ENCODE measurements at regions not wholly inside any gene's neighbourhood (a gene's known extent, or its start where the extent isn't known, plus 50 kb on each side); places are given as distances from the start of the nearest gene placed in this dataset.
"Not testable (repeated sequence)": the region's sequence is repeated elsewhere in the genome, so short reads cannot be mapped to it uniquely, and the experiment has no call there.

DNA sequence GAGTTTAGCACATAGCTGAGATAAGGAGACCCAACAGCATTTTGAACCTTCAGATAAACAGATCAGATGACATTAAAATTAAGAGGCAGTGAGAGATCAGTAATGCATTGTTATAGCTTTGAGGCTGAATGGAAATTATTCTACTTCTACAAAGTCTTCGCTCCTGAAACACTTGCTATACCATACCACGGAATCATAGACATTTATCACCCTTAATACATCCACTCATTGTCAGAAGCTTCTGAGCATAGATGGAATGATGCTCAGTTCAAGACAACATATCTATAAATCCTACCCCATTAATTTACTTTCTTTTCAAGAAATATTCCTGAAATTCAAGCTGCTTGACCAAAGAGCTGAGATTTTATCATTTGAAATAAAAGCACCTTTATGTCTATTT, 266.7 kb downstream of the C3orf38 start:
- no peak overlapping the region for H3K4me3 Mint-ChIP-seq
- ATAC-seq (no peak), DNase-seq (no peak)
- no peaks in the 10 kb centered on the region for H3K9me3 Mint-ChIP-seq
- no peaks in the 10 kb centered on the region for H3K4me1 Mint-ChIP-seq
- H3K27me3 Mint-ChIP-seq, result no peaks in the 10 kb centered on the region
- H3K27ac Mint-ChIP-seq, result no peak overlapping the region

DNA sequence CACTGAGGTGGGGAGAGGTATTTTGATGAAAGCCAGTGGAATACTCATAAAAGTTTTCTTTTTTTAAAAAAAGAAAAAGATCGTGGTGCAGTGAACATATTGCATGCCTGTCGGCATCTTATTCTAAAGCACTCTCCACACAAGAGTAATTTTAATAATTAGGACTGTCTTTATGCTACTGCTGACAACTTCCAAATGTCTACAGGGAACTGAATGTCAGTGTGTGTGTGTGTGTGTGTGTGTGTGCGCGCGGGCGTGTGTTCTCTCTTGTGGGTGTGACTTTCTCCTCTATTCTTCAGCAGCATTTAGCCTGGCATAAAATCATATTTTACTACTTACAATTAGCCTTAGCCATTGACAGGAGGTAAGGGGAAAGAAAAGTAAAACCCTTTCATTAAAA, 268.5 kb downstream of the C3orf38 start:
- Mint-ChIP-seq H3K4me1 (no peaks in the 10 kb centered on the region), H3K27ac (no peak overlapping the region), H3K9me3 (no peaks in the 10 kb centered on the region), H3K27me3 (no peaks in the 10 kb centered on the region), H3K4me3 (no peak overlapping the region)
- no peak for ATAC-seq
- DNase-seq, result no peak

DNA sequence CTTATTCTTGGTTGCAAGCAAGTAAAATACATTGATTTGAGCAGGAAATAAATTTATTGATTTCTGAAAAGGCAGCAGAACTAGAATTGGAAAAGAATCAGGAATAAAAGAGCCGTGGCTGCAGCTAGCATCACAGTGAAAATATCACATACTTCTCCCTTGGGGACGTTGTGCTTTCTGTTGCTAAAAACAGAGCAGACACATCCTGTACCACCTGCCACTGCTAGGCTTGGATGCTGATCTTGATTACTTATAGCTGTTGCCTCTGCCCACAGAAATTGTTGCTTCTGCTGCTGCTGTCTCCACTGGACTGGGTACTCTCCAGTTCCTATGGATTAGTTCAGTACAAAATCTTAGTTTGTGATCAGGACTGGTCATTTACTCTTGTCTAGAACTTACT, 283.8 kb downstream of the C3orf38 start:
- Mint-ChIP-seq H3K27me3 (no peaks in the 10 kb centered on the region), H3K9me3 (no peaks in the 10 kb centered on the region), H3K27ac (no peak overlapping the region), H3K4me1 (no peaks in the 10 kb centered on the region), H3K4me3 (no peak overlapping the region)
- DNase-seq, result no peak
- no peak for ATAC-seq

DNA sequence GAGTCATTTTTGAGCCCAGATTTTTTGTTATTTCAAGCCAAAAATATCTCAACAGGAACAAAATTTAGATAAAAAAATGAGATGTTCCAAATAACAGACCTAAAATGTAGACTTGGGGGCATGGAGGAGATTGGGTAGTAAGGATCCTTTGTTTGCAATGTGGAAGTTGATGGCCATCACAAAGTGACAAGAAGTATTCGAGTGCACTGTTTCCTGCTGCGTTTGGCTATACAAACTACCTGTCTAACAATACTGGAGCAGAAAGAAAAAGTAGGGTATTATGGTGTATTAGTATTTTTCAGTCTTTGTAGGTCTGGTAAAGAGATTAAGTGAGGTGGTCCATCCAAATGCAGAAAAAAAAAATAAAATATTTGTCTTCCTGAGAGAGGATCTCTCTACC, 284.2 kb downstream of the C3orf38 start:
- Mint-ChIP-seq H3K27ac (no peak overlapping the region), H3K4me1 (no peaks in the 10 kb centered on the region), H3K9me3 (no peaks in the 10 kb centered on the region), H3K27me3 (no peaks in the 10 kb centered on the region), H3K4me3 (no peak overlapping the region)
- DNase-seq, result no peak
- no peak for ATAC-seq

DNA sequence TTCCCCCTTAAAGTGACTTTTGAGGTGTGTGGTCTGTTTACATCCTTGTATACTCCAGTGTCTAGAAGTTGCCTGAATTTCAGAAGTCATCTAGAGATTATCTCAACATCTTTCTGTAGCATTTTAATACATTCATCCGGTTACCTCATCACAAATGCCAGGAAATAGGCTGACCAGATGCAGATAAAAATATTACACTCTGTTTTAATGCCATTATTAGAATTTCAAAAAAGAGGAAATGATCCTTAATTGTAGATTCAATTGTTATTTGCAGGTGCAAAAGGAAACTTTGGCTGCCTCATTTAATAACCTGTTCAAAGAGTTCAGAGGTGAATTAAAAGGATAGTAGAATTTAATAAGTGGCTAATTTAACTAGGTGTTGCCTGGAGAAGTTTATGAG, 290.9 kb downstream of the C3orf38 start:
- Mint-ChIP-seq H3K27me3 (no peaks in the 10 kb centered on the region), H3K27ac (no peak overlapping the region), H3K9me3 (peaks cover 0 to 3% of the 10 kb centered on the region in 2 donors), H3K4me1 (no peaks in the 10 kb centered on the region), H3K4me3 (no peak overlapping the region)
- DNase-seq (no peak), ATAC-seq (no peak)

DNA sequence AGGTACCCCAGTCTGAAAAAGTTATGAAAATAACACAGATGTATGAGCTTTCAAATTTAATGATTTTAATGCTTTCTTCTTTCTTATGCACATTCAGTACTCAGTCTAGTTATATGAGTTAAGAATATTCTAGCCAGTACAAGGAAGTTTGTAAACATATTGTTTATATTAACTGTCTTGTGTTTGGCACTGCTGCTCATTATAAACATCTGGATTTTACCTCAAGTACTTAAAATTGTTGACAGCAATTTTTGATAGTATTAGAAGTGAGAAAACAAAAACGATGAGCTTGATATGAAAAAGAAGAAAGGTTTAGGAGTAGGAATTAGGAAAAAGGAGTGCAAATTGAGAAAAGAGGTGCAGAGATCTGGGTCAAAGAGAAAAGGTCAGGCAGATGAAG, 293.3 kb downstream of the C3orf38 start:
- no peaks in the 10 kb centered on the region for H3K4me1 Mint-ChIP-seq
- ATAC-seq (no peak), DNase-seq (no peak)
- H3K27ac Mint-ChIP-seq, result no peak overlapping the region
- no peaks in the 10 kb centered on the region for H3K27me3 Mint-ChIP-seq
- H3K4me3 Mint-ChIP-seq, result no peak overlapping the region
- peaks cover 0 to 3% of the 10 kb centered on the region in 2 donors for H3K9me3 Mint-ChIP-seq

DNA sequence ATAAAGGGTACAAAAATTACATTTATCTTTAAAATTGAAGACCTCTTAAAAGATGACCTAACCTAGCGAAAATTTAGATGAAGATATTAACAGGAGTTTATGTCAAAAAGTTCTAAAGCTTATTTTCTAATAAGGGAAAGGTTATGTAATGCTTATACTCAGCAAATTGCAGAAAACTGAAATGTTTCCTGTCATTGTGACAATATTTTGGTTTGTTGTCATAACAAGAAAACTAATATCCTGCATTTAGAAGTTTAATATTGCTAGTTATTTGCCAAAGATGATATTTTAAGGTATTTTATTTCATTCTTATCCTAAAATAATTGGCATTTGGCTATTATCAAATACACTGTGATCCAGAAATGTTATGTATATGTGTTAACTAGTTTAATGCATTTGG, 294.5 kb downstream of the C3orf38 start:
- ATAC-seq, result no peak
- Mint-ChIP-seq H3K27me3 (no peaks in the 10 kb centered on the region), H3K4me1 (no peaks in the 10 kb centered on the region), H3K9me3 (peaks cover 0 to 3% of the 10 kb centered on the region in 2 donors), H3K27ac (no peak overlapping the region), H3K4me3 (no peak overlapping the region)
- DNase-seq, result no peak

DNA sequence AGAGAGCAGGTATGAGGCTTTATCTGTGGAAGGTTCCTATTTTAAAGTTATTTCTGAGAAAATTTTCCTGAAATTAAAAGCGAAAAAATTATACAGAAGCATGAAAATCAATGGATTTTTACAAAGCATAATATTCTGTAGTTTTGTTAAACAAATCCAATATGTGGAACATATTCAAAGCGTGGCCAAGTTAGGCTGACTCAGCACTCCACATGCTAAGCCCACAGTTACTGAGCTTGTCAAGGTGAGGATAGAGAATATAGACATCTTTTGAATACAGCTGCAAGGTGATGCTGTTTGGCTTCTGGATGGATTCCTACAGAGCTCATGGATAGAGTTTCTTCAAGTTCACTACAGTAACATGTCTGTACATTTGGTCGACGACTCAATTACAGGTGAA, 302.5 kb downstream of the C3orf38 start:
- Mint-ChIP-seq H3K27ac (no peak overlapping the region), H3K27me3 (no peaks in the 10 kb centered on the region), H3K4me1 (no peaks in the 10 kb centered on the region), H3K9me3 (no peaks in the 10 kb centered on the region), H3K4me3 (no peak overlapping the region)
- ATAC-seq, result no peak
- DNase-seq, result no peak

DNA sequence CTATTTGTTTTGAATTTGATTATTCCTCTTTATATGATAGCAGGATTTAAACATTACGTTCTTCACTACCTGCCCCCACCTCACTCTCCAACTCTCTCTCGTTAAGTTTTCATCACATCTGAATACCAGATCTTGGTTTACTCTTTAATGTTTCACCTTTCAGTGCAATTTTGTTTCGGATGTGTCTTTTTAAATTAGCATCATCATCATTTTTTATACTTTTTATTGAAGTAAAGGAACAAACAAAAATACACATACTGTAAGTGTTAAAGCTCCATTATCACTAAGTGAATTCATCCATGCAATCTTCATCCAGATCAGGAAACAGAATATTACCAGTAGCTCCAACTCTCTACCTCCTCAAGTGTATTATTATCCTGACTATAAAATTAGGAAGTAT, 310.6 kb downstream of the C3orf38 start:
- peaks cover 5 to 8% of the 10 kb centered on the region in 2 donors for H3K9me3 Mint-ChIP-seq
- DNase-seq (no peak), ATAC-seq (no peak)
- no peaks in the 10 kb centered on the region for H3K27me3 Mint-ChIP-seq
- no peak overlapping the region for H3K27ac Mint-ChIP-seq
- H3K4me3 Mint-ChIP-seq, result no peak overlapping the region
- no peaks in the 10 kb centered on the region for H3K4me1 Mint-ChIP-seq

DNA sequence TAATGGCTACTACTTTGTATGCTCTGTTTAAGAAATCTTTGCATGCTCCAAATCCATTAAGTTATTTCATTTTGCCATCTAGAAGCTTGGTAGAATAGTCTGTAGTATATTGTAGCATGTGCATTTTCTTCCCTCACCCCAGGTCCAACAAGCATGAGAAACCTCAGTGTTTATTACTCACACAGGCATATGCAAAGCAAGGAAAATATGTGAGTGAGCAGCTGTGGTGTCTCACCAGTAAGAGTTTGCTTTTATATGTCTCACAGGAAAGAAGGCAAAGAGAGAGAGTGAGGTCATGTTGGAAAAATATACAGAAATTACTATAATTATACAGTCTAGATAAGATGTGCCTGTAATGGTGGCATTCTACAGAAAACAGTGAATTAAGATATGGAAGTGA, 312.5 kb downstream of the C3orf38 start:
- DNase-seq (no peak), ATAC-seq (no peak)
- Mint-ChIP-seq H3K27me3 (no peaks in the 10 kb centered on the region), H3K9me3 (peaks cover 19 to 25% of the 10 kb centered on the region in 2 donors), H3K4me1 (no peaks in the 10 kb centered on the region), H3K27ac (no peak overlapping the region), H3K4me3 (no peak overlapping the region)

DNA sequence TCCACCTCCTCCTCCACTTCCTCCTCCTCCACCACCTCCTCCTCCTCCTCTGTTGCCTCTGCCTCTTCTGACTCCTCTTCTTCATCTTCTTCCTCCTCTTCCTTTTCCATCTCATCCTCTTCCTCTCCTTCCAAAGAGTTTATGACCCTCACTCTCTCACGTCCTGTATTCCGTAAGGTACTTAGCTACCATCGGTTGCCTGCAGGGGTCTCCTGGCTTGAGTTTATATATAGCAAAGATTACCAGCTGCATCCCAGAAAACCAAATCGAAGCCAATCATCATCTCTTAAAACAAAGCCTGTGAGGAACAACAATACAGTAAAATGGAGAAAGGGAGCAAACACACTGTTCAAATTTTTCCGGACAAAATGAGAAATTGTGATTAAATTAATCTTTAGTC, 317.4 kb downstream of the C3orf38 start:
- no peak overlapping the region for H3K4me3 Mint-ChIP-seq
- no peak overlapping the region for H3K27ac Mint-ChIP-seq
- H3K9me3 Mint-ChIP-seq, result peaks cover 19 to 24% of the 10 kb centered on the region in 2 donors
- no peak for DNase-seq
- ATAC-seq, result no peak
- H3K4me1 Mint-ChIP-seq, result no peaks in the 10 kb centered on the region
- no peaks in the 10 kb centered on the region for H3K27me3 Mint-ChIP-seq

DNA sequence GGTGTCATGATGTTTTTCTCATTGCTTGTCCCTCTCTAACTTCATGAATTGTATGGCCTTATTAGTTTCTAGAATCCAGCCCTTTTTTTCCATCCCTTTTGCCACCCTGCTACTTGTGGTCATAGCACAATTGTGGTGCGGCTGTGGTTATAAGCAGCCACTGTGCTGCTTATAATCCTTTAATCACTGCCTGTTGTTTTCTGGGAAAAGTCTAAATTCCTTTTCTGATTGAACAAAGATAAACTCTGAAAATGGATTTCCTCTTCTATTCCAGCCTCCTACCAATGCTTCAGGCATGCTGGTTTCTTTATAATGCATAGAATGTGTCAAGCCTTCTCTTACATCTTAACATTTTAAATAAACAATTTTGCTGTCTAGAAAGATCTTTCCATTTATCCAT, 319.5 kb downstream of the C3orf38 start:
- Mint-ChIP-seq H3K4me1 (no peaks in the 10 kb centered on the region), H3K27me3 (no peaks in the 10 kb centered on the region), H3K4me3 (no peak overlapping the region), H3K9me3 (peaks cover 19 to 21% of the 10 kb centered on the region in 2 donors), H3K27ac (no peak overlapping the region)
- ATAC-seq (no peak), DNase-seq (no peak)

DNA sequence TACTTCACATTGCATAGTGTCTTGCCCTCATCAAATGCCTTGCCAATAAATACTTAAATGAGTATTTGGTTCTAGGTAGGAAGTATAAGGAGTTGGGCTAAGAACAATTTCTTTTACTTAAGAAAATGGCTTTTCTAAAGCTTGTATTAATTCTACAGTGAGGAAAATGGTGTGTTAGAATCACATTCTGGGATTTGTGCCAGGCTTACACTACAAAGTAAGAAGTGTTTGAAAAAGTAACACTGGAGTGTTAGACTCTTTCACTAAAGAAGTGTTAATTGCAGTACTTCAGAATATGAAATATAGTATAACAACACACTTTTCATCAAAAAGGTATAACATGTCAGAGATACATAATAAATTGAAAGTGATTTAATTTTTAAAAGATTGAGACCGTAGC, 328.7 kb downstream of the C3orf38 start:
- ATAC-seq, result no peak

DNA sequence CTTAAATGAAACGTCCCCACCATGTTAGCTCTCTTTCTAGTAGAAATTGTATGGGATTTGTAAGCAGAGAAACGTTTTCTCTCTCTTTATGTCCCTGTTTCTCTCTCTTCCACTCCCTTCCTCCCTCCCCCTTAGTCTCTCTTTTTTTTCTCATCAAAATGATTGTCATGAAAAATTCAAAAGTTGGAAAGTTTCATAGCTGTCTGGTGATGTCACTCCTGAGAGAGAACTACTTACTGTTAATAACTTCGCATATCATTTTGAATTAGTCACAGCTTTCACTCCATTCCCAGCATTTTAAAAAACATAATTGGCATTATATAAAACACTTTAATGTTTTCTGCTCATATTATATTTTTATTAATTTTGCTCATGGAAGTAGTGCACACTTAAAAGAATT, 331.1 kb downstream of the C3orf38 start:
- Mint-ChIP-seq H3K4me3 (no peak overlapping the region), H3K27ac (no peak overlapping the region), H3K27me3 (no peaks in the 10 kb centered on the region), H3K4me1 (no peaks in the 10 kb centered on the region), H3K9me3 (peaks cover 8 to 10% of the 10 kb centered on the region in 2 donors)
- DNase-seq (no peak), ATAC-seq (no peak)

More for the DNA sequence above, 328.7 kb downstream of the C3orf38 start:
- DNase-seq, result no peak
- Mint-ChIP-seq H3K27ac (no peak overlapping the region), H3K4me1 (no peaks in the 10 kb centered on the region), H3K27me3 (no peaks in the 10 kb centered on the region), H3K9me3 (peaks cover 0 to 10% of the 10 kb centered on the region in 2 donors), H3K4me3 (no peak overlapping the region)

DNA sequence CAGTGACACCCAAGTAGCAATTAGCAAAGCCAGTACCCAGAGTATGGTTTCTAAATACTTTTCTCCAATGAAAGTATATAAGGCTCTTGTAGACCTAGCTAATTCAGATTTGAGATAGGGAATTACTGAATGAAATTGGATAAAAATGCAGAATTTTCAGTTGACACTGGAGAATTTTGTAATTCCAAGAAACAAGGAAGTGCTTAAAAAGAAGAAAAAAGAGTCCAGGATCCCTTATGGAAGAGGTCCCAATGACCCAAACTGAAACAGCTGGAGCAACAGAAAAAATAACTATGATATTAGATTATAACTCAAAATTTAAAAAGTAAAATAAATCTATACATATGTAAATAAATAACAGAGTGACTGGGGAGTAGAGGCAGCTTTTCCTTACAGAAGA, 335.2 kb downstream of the C3orf38 start:
- DNase-seq (no peak), ATAC-seq (no peak)
- Mint-ChIP-seq H3K27ac (no peak overlapping the region), H3K27me3 (no peaks in the 10 kb centered on the region), H3K4me1 (no peaks in the 10 kb centered on the region), H3K9me3 (peaks cover 5 to 8% of the 10 kb centered on the region in 2 donors), H3K4me3 (no peak overlapping the region)

DNA sequence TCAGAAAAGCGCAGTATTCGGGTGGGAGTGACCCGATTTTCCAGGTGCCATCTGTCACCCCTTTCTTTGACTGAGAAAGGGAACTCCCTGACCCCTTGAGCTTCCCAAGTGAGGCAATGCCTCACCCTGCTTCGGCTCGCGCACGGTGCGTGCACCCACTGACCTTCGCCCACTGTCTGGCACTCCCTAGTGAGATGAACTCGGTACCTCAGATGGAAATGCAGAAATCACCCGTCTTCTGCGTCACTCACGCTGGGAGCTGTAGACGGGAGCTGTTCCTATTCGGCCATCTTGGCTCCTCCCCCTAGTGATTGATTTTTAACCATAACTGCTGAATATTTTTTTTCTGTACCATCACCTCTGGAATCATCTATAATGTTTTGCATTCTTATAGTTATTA, 359.1 kb downstream of the C3orf38 start:
- not testable (repeated sequence) for H3K27ac Mint-ChIP-seq, H3K27me3 Mint-ChIP-seq, H3K4me1 Mint-ChIP-seq, DNase-seq, H3K4me3 Mint-ChIP-seq, H3K9me3 Mint-ChIP-seq, ATAC-seq

DNA sequence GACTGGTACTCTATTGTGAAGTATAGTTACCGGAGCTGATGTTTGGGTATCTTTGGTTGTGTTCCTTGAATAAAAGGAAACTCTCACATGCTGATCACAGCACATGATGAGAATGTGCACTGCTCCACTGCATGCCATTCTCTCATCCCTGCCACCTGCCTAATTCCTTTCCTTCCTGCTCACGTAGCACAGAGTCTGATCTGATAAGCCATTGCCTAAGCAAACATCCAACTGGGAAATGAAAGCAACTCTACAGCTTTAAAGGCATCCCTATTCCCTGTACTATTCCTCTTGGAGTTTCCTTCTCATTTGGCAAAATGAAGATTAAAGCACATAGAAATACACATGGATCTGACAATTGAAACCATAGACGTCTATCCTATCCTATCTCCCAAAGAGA, 359.8 kb downstream of the C3orf38 start:
- Mint-ChIP-seq H3K27me3 (no peaks in the 10 kb centered on the region), H3K27ac (no peak overlapping the region), H3K4me3 (no peak overlapping the region), H3K9me3 (peaks cover 0 to 8% of the 10 kb centered on the region in 2 donors), H3K4me1 (no peaks in the 10 kb centered on the region)
- no peak for DNase-seq
- ATAC-seq, result no peak

DNA sequence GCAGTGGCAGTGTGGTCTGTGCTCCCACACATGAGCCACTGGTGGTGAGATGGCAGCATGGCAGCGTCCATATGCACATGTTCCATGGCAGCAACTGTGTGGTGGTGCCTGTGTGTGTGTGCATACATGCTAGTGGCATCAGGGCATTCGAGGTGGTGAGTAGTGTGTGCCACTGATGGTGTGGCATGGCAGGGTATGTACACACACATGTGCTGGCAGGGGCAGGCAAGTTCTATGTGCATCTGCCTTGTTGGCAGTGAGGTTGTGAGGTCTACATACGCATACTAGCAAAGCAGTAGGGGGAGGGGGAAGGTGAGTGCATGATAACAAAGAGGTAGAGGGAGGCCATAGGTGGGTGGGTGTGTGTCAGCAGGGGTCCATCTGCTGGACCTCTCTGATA, 378.7 kb downstream of the C3orf38 start:
- no peak for DNase-seq
- Mint-ChIP-seq H3K9me3 (peaks cover 11 to 31% of the 10 kb centered on the region in 2 donors), H3K27ac (no peak overlapping the region), H3K4me1 (no peaks in the 10 kb centered on the region), H3K27me3 (no peaks in the 10 kb centered on the region), H3K4me3 (no peak overlapping the region)
- no peak for ATAC-seq
